Suppressor macrophage (primary cell): ENCODE measurements at regions not wholly inside any gene's neighbourhood (a gene's known extent, or its start where the extent isn't known, plus 50 kb on each side); places are given as distances from the start of the nearest gene placed in this dataset.

Source experiments
- DNase-seq, 4 experiments: peaks; one replicate each; pipeline ENCODE4 v3.0.0-alpha.2; 2020 to 2022

- no peak for DNase-seq
These were observed 94.0 kb upstream of the STT3B start for GRCh38 chr3:31438742-31439141.

- no peak for DNase-seq
These were observed 92.6 kb upstream of the STT3B start for GRCh38 chr3:31439890-31440750.

- no peak for DNase-seq
These were observed 91.8 kb upstream of the STT3B start for GRCh38 chr3:31440878-31441277.

- no peak for DNase-seq
These were observed 90.0 kb upstream of the STT3B start for GRCh38 chr3:31442755-31443154.

- DNase-seq: no peak
These were observed 88.2 kb upstream of the STT3B start for GRCh38 chr3:31444220-31445142.

GRCh38 chr3:31445701-31446100, 87.0 kb upstream of the STT3B start:
- no peak for DNase-seq

- peak in 1 of 4 experiments; percentile 15 for DNase-seq
These were observed 84.5 kb upstream of the STT3B start for GRCh38 chr3:31448035-31448881.

GRCh38 chr3:31448882-31449243, 83.9 kb upstream of the STT3B start:
- DNase-seq: no peak

- DNase-seq: no peak
These were observed 83.4 kb upstream of the STT3B start for GRCh38 chr3:31449318-31449717.

- no peak for DNase-seq
These were observed 82.4 kb upstream of the STT3B start for GRCh38 chr3:31450345-31450744.

- no peak for DNase-seq
These were observed 80.1 kb upstream of the STT3B start for GRCh38 chr3:31452495-31453106.

- DNase-seq: no peak
These were observed 79.3 kb upstream of the STT3B start for GRCh38 chr3:31453430-31453829.

- DNase-seq: no peak
These were observed 77.2 kb upstream of the STT3B start for GRCh38 chr3:31455524-31455923.

GRCh38 chr3:31456373-31456772, 76.4 kb upstream of the STT3B start:
- DNase-seq: peak; percentile 61 to 77 (median 74)

- no peak for DNase-seq
These were observed 71.3 kb upstream of the STT3B start for GRCh38 chr3:31461426-31461825.

- peak; percentile 9 to 58 (median 52) for DNase-seq
These were observed 70.6 kb upstream of the STT3B start for GRCh38 chr3:31462050-31462569.

- no peak for DNase-seq
These were observed 66.7 kb upstream of the STT3B start for GRCh38 chr3:31465999-31466398.

- DNase-seq: no peak
These were observed 65.9 kb upstream of the STT3B start for GRCh38 chr3:31466866-31467265.

- no peak for DNase-seq
These were observed 64.3 kb upstream of the STT3B start for GRCh38 chr3:31468433-31468832.

- peak in 3 of 4 experiments; percentile 13 to 48 (median 38) for DNase-seq
These were observed 63.3 kb upstream of the STT3B start for GRCh38 chr3:31469385-31469784.

- DNase-seq: peak; percentile 40 to 78 (median 62)
These were observed 60.0 kb upstream of the STT3B start for GRCh38 chr3:31472479-31473390.
